ENCODE measurements at regions not wholly inside any gene's neighbourhood (a gene's known extent, or its start where the extent isn't known, plus 50 kb on each side); places are given as distances from the start of the nearest gene placed in this dataset.

GRCh38 chr2:2787301-2787907 lies 456.3 kb upstream of the MYT1L start:
- no peaks in the 10 kb centered on the region for H3K27me3 ChIP-seq (replicated peaks in 1 of 4; ENCODE audit: control insufficient read depth in 3 of 4, extremely low read depth in 1 of 4, insufficient read depth in 3 of 4, low read length in 3 of 4)
- H2BK20ac ChIP-seq (ENCODE audit: low read length): peak overlapping the region; percentile 95
- H2BK12ac ChIP-seq (ENCODE audit: low read depth, low read length): peak overlapping the region; percentile 91
- no peak overlapping the region for H2AK5ac ChIP-seq (ENCODE audit: low read depth, low read length)
- H3K18ac ChIP-seq (ENCODE audit: extremely low read depth, low read length): peak overlapping the region; percentile 72
- H3K9ac ChIP-seq (replicated peaks in 1 of 4; ENCODE audit: extremely low read depth in 1 of 4, low read depth in 3 of 4, low read length in 3 of 4): no peak overlapping the region; a peak in 1 of 7 replicates
- peak overlapping the region; percentile 30 for H2BK5ac ChIP-seq (ENCODE audit: low read depth, low read length)
- H4K5ac ChIP-seq (ENCODE audit: insufficient read length, low read depth, low read length): peak overlapping the region; percentile 44
- 71% methylated on average over 19 of the region's 19 CpGs; no CpG with 5 or more reads in 1 of the 2 experiments for WGBS, 2 experiments (ENCODE audit: extremely low coverage in 1 of 2, insufficient coverage in 1 of 2, insufficient read length in 1 of 2, insufficient replicate concordance in 2 of 2, low coverage in 1 of 2, low lambda C conversion rate in 2 of 2, missing lambda C conversion rate in 1 of 2)
- no peaks in the 10 kb centered on the region for H4K20me1 ChIP-seq (replicated peaks in 1 of 2; ENCODE audit: control insufficient read depth in 1 of 2, insufficient read depth in 2 of 2, low read length in 2 of 2)
- H3K27ac ChIP-seq (ENCODE audit: low read depth, low read length): no peak overlapping the region
- peak overlapping the region in 1 of 4 experiments; percentile 7; a peak in 1 of 8 replicates for H3K4me3 ChIP-seq (ENCODE audit: extremely low read depth in 1 of 4, insufficient read depth in 2 of 4, low read depth in 3 of 4, low read length in 4 of 4)
- peaks cover 5 to 18% (median 8%) of the 10 kb centered on the region in 4 experiments for H3K4me1 ChIP-seq (replicated peaks in 1 of 4; ENCODE audit: control insufficient read depth in 3 of 4, insufficient read depth in 4 of 4, low read length in 3 of 4)
- peak overlapping the region; percentile 62; the same call in 1 of the 2 replicates for H2BK15ac ChIP-seq (ENCODE audit: low read length)
- peak overlapping the region; percentile 72 for H2BK120ac ChIP-seq (replicated peaks; ENCODE audit: low read depth, low read length)
- FAIRE-seq: no peak
- H3K9me3 ChIP-seq (ENCODE audit: insufficient read depth in 2 of 2, low read depth in 1 of 2, low read length in 1 of 2): no peaks in the 10 kb centered on the region
- no peak for DNase-seq (ENCODE audit: low read depth in 1 of 2, low spot score in 2 of 2)
- no peak overlapping the region for H3K23ac ChIP-seq (ENCODE audit: insufficient read length)
- no peak overlapping the region for H3K14ac ChIP-seq (ENCODE audit: insufficient read length)
- H2AFZ ChIP-seq (ENCODE audit: low read length): no peak overlapping the region
- no peaks in the 10 kb centered on the region for H3K79me2 ChIP-seq (ENCODE audit: control insufficient read depth in 1 of 2, insufficient read depth in 2 of 2, low read length in 2 of 2)
- no peak overlapping the region; the same call in 1 of the 2 replicates for H4K8ac ChIP-seq (ENCODE audit: extremely low read depth, insufficient read depth, low read length)
- H4K91ac ChIP-seq (replicated peaks; ENCODE audit: insufficient read length, low read length): peak overlapping the region; percentile 87
- no peaks in the 10 kb centered on the region for H3K36me3 ChIP-seq (ENCODE audit: control insufficient read depth in 2 of 4, insufficient read depth in 4 of 4, low read length in 3 of 4)
- no peaks in the 10 kb centered on the region for H3K23me2 ChIP-seq (ENCODE audit: low read depth, low read length)
- ChIA-PET POLR2A (ENCODE audit: partially characterized antibody) (interaction anchor here (0.8 to 1.7 kb wide), 3 partner anchors 13 to 17 kb away, joined by 4 read pairs; no protein-coding TSS in a partner anchor), CTCF (ENCODE audit: partially characterized antibody) (interaction anchor here (0.9 to 1.4 kb wide), 3 partner anchors 9 to 16 kb away, joined by 3 to 5 read pairs (median 3); no protein-coding TSS in a partner anchor)
- H3K56ac ChIP-seq (replicated peaks; ENCODE audit: insufficient read length, low read depth, low read length): no peak overlapping the region
- H3K4me2 ChIP-seq (ENCODE audit: insufficient read depth in 1 of 2, low read depth in 2 of 2, low read length in 2 of 2): peak overlapping the region; percentile 10 to 32
- peak overlapping the region; percentile 63 for H3K4ac ChIP-seq (replicated peaks; ENCODE audit: insufficient read length, low read depth, low read length)
- H3K79me1 ChIP-seq (ENCODE audit: low read depth, low read length): no peaks in the 10 kb centered on the region

Data from H1 (cell line).